HUES6 (cell line): ENCODE measurements at regions not wholly inside any gene's neighbourhood (a gene's known extent, or its start where the extent isn't known, plus 50 kb on each side); places are given as distances from the start of the nearest gene placed in this dataset.
"Not testable (repeated sequence)": the region's sequence is repeated elsewhere in the genome, so short reads cannot be mapped to it uniquely, and the experiment has no call there.

Source experiments
- H3K27ac ChIP-seq: 2 replicates; pipeline ENCODE4 v1.7.0; 2013; ENCODE audit warnings: low read depth, mild to moderate bottlenecking, low read length, inconsistent platforms
- H3K27me3 ChIP-seq: 2 replicates; pipeline ENCODE4 v1.6.1; 2013; ENCODE audit warnings: low read length; ENCODE audit not compliant: control insufficient read depth, insufficient read depth
- H3K36me3 ChIP-seq: 2 replicates; pipeline ENCODE4 v1.6.1; 2013; ENCODE audit warnings: low read length; ENCODE audit not compliant: control insufficient read depth, insufficient read depth
- H3K4me1 ChIP-seq: 2 replicates; pipeline ENCODE4 v1.6.1; 2013; ENCODE audit warnings: low read length; ENCODE audit not compliant: control insufficient read depth, insufficient read depth
- H3K4me3 ChIP-seq: 2 replicates; pipeline ENCODE4 v1.5.1; 2013; ENCODE audit warnings: low read depth, low read length
- H3K9ac ChIP-seq: one replicate; pipeline ENCODE4 v1.6.1; 2013; ENCODE audit warnings: mild to moderate bottlenecking, low read length
- H3K9me3 ChIP-seq: 2 replicates; pipeline ENCODE4 v1.6.1; 2013; ENCODE audit warnings: low read depth, low read length; ENCODE audit not compliant: control insufficient read depth, insufficient read depth

GRCh38 chr21:23153842-23154241 is 2155.6 kb downstream of the NCAM2 start:
- not testable (repeated sequence) for H3K4me3 ChIP-seq

GRCh38 chr21:23155281-23155680 is 2157.1 kb downstream of the NCAM2 start:
- Histone ChIP-seq H3K27ac (no peak overlapping the region), H3K27me3 (no peaks in the 10 kb centered on the region), H3K4me1 (no peaks in the 10 kb centered on the region), H3K9me3 (no peaks in the 10 kb centered on the region), H3K36me3 (no peaks in the 10 kb centered on the region), H3K9ac (no peak overlapping the region), H3K4me3 (no peak overlapping the region)

More at GRCh38 chr21:23153842-23154241, 2155.6 kb downstream of the NCAM2 start:
- not testable (repeated sequence) for H3K27me3 ChIP-seq, H3K27ac ChIP-seq, H3K9ac ChIP-seq, H3K36me3 ChIP-seq, H3K4me1 ChIP-seq, H3K9me3 ChIP-seq

GRCh38 chr21:23160914-23161313 is 2162.7 kb downstream of the NCAM2 start:
- Histone ChIP-seq H3K36me3 (no peaks in the 10 kb centered on the region), H3K27ac (no peak overlapping the region), H3K9me3 (no peaks in the 10 kb centered on the region), H3K27me3 (no peaks in the 10 kb centered on the region), H3K9ac (no peak overlapping the region), H3K4me1 (no peaks in the 10 kb centered on the region; the same call in 1 of the 2 replicates), H3K4me3 (no peak overlapping the region)

- Histone ChIP-seq H3K4me1 (no peaks in the 10 kb centered on the region; the same call in 1 of the 2 replicates), H3K4me3 (no peak overlapping the region), H3K27ac (no peak overlapping the region), H3K36me3 (no peaks in the 10 kb centered on the region), H3K9me3 (no peaks in the 10 kb centered on the region), H3K9ac (no peak overlapping the region), H3K27me3 (no peaks in the 10 kb centered on the region)
Measured at GRCh38 chr21:23162198-23162946, 2164.2 kb downstream of the NCAM2 start.
